NCI-H774 (cell line): ENCODE measurements at regions not wholly inside any gene's neighbourhood (a gene's known extent, or its start where the extent isn't known, plus 50 kb on each side); places are given as distances from the start of the nearest gene placed in this dataset.
"Not testable (repeated sequence)": the region's sequence is repeated elsewhere in the genome, so short reads cannot be mapped to it uniquely, and the experiment has no call there.

Experiments
- DNase-seq: peaks from one replicate; lab custom pipeline; 2025; lab: John Stamatoyannopoulos, UW

- no peak for DNase-seq
These were observed 99.5 kb downstream of the FMR1NB start for GRCh38 chrX:148080593-148080992.

- DNase-seq = no peak
These were observed 103.5 kb downstream of the FMR1NB start for GRCh38 chrX:148084611-148085010.

GRCh38 chrX:148120151-148120550, 139.0 kb downstream of the FMR1NB start:
- no peak for DNase-seq

- DNase-seq = no peak
These were observed 140.0 kb downstream of the FMR1NB start for GRCh38 chrX:148120999-148121623.

- DNase-seq = not testable (repeated sequence)
These were observed 147.9 kb downstream of the FMR1NB start for GRCh38 chrX:148128872-148129505.

- no peak for DNase-seq
These were observed 152.1 kb downstream of the FMR1NB start for GRCh38 chrX:148133105-148133725.

GRCh38 chrX:148134578-148134977, 153.4 kb downstream of the FMR1NB start:
- no peak for DNase-seq

GRCh38 chrX:148135738-148136137, 154.6 kb downstream of the FMR1NB start:
- no peak for DNase-seq

- DNase-seq = no peak
These were observed 165.0 kb downstream of the FMR1NB start for GRCh38 chrX:148146121-148146520.

- DNase-seq = no peak
These were observed 175.8 kb downstream of the FMR1NB start for GRCh38 chrX:148156986-148157385.

GRCh38 chrX:148159796-148160195, 178.7 kb downstream of the FMR1NB start:
- DNase-seq = no peak

GRCh38 chrX:148161701-148162100, 180.6 kb downstream of the FMR1NB start:
- DNase-seq = no peak

- DNase-seq = no peak
These were observed 204.5 kb downstream of the FMR1NB start for GRCh38 chrX:148185631-148186030.

- DNase-seq = no peak
These were observed 211.4 kb downstream of the FMR1NB start for GRCh38 chrX:148192547-148192946.

- no peak for DNase-seq
These were observed 212.6 kb downstream of the FMR1NB start for GRCh38 chrX:148193759-148194158.

- no peak for DNase-seq
These were observed 222.4 kb downstream of the FMR1NB start for GRCh38 chrX:148203531-148203930.

GRCh38 chrX:148204195-148204594, 223.1 kb downstream of the FMR1NB start:
- no peak for DNase-seq

- no peak for DNase-seq
These were observed 233.6 kb downstream of the FMR1NB start for GRCh38 chrX:148214786-148215185.

- DNase-seq = no peak
These were observed 234.6 kb downstream of the FMR1NB start for GRCh38 chrX:148215726-148216125.

GRCh38 chrX:148223361-148223760, 242.2 kb downstream of the FMR1NB start:
- DNase-seq = no peak

- no peak for DNase-seq
These were observed 247.4 kb downstream of the FMR1NB start for GRCh38 chrX:148228521-148228920.

GRCh38 chrX:148229801-148230303, 248.7 kb downstream of the FMR1NB start:
- DNase-seq = no peak

GRCh38 chrX:148259990-148260389, 240.4 kb upstream of the AFF2 start:
- DNase-seq = no peak
